ENCODE measurements at regions not wholly inside any gene's neighbourhood (a gene's known extent, or its start where the extent isn't known, plus 50 kb on each side); places are given as distances from the start of the nearest gene placed in this dataset.
"Not testable (repeated sequence)": the region's sequence is repeated elsewhere in the genome, so short reads cannot be mapped to it uniquely, and the experiment has no call there.

DNA sequence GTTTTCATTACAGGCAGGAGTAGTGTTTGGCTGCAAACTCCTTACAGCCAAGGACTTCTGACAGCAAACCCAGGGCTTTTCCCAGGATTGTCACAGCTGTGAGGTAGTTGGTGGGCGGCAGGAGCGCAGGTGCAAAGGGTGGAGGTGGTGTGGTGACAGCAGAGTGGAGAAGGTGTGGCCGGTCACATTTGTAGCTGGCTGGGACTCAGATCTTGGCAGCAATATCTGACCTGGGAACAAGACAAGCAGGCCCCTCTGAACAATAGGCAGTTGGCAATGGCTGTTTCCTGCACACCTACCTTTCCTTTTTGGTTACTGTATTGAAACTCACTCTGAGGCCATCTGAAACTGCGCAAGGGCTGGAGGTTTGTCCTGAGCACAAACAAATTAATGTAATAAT lies 327.3 kb downstream of the COG6 start:
- no peak for DNase-seq

DNA sequence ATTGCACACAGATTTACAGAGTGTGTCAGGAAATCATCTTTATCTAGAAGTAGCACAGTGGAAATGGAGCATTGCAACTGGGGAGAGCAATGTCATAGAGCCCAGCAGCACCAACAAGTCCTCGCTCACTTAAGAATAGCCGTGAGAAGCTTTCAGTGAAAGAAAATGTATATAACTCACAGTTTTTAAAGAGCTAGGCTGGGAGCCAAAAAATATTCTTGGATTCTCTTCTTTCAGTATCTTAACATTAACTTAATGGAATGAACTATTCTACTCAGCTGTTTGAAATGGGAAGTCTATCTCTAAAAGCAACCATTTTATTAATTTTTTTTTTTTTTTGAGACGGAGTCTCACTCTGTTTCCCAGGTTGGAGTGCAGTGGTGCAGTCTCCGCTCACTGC lies 329.6 kb downstream of the COG6 start:
- no peak for DNase-seq

DNA sequence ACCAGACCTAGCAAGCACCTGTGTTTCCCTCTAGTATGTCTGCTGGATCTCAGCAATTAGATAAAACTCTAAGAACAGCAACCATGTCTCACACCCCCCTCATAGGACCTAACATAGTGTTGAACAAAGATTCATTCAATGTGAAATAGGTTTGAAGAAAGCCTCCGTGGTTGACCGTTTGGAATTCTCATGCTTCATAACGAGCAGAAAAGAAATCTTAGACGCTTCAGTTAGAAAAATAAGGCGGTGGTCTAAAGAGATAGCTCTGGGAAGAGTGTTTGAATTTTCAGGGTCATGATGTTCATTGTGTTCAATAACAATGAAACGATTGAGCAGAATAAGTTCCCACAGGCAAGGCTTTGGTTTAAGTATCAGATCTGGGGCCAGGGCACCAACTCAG lies 332.9 kb downstream of the COG6 start:
- DNase-seq, result no peak

DNA sequence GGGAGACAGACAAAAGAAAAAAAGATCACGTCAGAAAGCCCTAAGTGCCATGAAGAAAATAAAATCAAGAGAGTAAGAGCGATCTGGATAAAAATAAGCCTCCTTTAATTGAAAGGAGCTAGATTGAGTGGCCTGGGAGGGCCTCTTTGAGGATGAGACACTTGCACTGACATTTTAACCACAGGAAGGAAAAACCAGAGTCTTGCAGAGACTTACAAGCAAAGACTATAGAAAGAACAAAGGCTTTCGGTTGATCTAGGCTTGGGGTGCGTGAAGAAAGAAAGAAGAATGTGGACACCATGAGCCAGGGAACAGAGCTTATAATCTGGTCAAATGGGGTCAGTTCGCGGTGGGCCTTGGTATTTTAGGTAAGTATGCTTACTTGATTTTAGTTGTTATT lies 342.7 kb downstream of the COG6 start:
- DNase-seq, result no peak

DNA sequence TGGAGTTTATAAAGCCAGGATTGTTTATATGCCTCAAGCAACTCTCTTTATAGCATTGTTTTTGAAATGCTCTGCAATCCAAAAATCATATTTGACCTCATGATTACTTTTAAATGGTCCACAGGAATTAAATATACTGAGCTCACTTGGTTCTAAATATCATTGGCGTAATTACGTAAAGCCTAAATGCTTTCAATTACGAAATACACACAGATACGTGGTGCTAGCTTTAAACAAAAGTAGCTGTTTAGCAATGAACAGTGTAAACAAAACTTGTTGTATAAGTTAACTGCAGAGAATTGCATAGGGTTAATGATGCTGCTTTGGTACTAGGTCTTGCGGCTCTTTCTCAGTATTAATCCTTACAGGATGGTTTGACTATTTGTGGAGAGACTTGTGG lies 346.6 kb downstream of the COG6 start:
- no peak for DNase-seq

DNA sequence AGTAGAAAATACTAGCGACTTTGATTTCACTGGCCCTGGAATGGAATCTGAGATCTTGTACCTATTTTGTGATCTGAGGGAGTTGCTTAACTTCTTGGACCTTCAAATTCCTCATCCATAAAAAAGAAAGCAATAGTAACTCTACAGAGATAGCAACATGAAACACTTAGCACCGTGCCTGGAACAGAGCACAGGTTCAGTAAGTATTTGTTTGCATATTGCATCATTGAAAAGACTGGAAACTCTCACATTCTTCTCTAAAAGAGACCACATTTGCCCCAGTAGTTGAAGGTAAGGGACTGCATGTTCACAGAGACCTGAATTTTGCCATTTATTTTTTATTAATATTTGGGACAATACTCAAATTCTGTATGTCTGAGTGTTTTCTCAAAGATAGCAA lies 358.1 kb downstream of the COG6 start:
- no peak for DNase-seq

DNA sequence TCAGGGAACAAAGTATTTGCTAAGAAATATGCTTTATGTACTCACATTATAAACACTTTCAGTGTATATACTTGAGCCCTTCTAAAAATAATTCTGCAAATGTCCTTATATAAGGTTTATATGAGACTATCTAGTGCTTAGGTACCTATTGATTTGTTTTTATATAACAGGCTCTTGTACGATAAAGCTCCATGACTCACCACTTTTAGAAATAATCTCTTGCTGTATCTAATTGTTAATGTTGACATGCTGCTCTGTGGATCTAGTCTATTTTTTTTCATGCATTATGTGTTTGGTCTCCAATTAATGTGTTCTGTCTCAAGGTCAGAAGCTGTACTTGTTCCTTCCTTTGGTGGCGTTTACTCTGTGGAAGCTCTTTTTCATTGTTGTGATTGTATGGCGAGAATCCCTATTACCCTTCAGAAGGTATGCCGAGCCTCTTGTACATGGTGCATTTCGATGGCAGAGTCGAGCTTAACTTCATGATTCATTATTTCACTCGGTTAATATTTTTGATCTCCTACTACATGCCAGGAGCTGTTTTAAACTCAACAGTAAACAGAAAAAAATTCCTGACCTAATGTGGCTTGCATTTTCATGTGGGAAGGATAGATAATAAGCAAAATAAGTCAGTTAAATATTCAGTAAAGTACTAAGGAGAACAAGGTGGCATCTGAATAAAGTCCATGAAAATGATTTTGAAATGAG lies 361.6 kb downstream of the COG6 start:
- DNase-seq, result no peak

DNA sequence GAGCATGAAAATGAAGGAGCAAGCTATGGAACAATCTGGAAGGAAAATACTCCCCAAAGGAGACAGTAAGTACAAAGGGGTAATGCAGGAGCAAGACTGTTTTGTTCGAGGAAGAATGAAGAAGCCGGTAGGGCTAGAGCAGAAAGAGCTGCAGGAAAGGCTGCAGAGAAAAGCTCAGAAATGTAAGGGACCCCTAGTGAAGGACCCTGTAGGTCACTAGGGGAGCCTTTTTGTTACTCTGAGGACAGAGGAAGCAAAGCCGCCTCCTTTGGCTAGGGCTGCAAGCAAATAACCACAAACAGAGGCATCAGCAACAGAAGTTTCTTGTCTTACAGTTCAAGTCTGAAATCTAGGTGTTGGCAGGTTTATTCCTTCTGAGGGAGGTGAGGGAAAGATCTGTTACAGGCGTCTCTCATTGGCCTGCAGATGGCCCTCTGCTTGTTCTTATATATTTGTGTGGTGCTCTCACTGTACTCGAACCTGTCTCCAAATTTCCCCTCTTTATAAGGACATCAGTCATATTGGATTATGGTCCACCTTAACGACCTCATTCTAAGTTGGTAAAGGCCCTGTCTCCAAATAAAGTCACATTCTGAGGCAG lies 362.3 kb downstream of the COG6 start:
- no peak for DNase-seq

DNA sequence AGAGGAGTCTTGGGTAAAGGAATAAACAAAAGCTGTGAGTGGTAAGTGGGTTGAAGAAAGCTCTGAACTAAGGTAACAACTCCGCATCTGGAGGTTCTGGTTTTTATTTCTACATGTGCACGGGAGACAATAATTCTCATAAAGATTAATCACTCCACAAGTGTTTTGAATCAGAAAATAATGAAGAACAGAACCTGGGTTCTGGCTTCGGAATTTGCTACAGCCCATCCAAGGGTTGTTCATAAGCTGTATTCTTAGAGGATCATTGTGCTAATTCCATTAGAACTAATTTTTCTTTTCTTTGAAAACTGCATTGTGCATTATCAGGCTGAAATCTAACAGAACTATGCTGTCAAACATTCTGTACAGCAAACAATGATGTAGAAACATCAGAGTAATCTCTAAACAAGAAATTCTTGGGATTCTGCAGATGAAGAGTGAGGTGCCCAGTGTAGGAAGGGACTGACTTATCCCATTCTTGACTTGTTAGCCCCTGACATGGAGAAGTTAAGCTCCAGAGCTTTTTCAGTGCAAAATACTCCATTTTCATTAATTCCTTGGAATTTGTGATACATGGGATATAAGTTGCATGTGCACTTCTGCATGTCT lies 368.2 kb downstream of the COG6 start:
- DNase-seq, result no peak

DNA sequence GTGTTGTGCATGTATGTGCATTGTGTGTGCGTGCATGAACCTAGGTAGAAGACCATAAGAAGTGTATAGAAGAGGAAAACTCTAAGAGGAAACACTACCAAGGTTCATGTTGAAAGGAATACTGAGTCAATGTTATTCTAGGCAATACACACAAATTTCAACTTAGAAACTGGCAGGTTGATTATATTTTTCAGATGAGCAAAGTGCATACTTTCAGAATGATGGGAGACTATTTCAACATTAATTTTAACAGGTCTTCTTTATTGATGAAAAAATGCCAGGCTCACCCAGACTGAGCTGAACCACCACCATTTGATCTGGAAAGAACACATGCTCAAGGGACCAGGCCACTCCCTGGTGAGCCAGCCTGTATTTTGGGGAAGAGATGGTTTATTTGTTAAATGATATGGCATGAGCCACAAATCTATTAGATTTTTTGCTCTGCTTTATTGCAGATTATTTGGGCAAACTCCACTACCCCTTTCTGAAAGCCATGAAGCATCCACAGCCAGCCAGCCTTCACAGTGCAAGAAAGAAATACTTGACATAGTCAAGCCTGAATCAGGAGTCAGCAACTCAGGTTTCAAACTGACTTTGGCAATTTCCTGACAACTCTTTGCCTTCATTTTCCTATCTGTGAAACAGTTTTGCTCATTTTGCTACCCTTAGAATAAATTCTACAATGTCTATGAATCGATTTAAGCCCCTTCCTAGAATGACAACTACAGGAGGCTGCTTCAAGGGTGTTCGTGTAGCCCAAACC lies 368.9 kb downstream of the COG6 start:
- DNase-seq, result no peak

DNA sequence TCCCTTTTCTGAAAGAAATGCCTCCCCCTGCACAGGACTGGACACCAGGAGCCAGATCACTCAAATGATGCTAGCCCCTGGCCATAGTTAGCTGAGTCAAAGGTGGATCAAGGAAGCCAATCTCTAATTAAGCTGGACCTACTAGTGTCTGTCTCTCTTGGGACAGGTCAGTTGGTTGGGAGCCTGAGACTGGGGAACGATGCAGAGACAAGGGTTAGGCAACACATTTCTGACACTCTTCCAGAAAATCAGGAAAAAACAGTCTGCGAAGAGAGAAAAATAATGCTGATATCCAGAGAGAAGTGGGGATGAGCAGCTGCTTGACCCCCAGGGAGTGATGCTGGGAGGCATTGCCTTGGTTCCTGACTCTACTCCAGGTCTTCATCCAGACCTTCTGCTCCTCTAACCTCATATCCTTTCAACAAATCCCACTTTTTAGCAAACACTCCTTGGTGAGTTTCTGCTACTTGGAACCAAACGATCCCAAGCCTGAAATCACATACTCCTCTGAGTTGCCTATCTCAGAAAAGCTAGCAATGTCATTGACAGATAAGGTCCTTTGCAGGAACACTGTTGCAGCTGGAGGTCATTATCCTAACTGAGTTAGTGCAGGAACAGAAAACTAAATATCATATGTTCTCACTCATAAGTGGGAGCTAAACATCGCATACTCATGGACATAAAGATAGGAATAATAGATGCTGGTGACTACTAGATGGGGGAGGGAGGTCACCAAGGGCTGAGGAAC lies 369.7 kb downstream of the COG6 start:
- DNase-seq, result no peak

DNA sequence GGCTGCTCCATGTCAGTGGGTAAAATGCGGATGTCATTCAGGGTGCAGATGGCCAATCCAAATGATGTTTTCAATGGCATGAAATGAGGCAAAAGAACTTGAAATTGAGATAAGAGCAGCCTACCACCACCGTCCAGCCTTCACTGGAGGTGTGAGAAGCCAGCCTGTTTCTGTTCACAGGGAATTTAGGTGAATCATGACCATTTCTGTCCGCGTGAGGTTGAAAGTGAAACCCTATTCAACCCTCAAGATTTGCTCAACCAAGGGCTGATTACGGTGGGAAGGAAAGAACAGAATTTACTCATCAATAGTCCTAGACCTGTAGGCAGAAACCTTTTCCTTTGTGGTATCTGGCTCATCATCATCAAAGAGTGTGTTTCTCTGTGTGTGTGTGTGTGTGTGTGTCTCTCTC lies 370.7 kb downstream of the COG6 start:
- no peak for DNase-seq

DNA sequence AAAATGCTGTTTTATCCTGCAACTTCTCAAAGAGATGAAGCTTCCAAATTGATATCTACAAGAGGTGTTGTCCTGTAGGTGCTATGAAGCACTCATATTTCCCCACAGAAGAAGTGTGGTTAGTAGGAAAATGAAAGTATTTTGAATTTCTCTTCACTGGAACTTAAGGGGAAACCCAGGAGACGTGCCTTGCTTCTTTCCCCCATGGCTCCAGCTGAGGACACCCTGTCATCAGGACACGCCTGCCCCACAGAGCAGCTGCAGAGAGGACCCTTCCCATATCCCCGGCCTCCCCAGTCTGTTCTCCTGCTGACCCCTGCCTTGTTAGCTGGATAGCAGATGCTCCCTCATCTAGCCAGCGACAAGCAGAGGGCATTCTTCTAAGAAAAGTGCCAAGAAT lies 371.3 kb downstream of the COG6 start:
- no peak for DNase-seq

DNA sequence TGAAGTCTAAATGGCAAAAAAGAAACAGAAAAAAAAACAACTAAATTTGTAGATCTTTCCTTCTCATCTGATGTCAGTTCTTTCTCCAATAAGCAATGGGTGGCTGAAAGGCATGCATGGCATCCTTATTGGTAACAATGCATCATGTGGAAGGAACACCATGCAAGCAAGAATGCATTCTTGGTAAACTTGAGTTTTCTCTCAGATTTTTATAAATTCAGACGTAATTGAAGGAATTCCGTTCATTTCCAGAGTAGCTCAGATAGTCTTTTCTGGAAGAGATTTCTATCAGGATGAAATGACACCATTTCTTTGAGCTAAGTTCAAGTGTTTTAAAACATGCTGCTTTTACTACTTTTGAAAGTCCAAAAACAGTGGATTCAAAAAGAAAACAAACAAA lies 373.0 kb downstream of the COG6 start:
- DNase-seq, result no peak

DNA sequence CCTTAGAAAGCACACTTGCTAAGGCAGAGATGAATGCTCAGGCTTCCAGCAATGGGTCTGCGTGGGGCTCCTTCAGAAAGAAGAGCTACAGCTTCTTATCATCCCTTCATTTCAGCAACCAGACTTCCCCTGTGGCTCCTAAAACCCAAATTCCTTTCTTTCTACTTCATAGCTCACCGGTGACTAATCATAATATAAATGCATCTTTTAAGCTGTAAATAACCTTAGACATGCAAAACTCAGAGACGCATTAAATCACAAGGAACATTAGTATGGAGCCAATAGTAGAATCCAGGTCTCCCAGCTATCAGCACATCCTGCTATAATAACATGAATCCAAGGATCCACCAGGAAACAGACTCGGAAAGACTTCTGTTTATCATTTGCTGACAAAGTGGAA lies 375.6 kb downstream of the COG6 start:
- no peak for DNase-seq

DNA sequence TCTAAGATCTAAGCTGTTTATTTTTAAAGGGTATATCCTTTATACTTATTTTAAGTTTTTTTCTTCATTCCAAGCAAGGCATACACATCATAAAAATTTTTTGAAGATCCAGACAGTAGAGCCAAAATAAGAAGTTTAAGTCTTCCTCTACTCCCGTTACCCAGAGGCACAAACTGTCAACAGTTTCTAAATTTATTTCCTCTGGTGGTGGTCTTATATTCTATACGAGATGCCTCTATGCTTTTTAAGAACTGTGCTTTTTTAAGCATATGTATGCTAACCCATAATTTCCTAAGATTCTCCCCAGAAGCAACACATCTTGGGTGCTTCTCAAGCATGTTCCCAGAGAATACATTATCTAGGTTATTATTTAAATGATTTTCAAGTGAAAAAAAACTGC lies 383.6 kb downstream of the COG6 start:
- no peak for DNase-seq

DNA sequence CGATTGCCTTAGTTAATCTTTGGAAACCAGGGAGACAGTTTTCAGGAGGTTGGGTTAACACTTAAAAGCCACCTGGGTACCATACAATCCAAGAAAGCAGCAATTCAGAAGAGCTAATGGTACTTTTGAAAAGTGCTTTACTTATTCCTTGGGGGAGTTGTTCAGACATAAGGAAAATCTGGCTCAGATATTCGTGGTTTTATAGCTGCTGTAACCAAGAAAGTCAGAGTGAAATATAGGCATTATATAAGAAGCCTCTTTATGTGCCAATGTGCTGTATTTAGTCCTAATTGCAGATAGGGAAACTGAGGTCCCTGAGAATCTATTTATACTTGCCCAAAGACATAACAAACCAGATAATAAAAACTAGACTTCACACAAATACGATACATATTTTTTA lies 387.5 kb downstream of the COG6 start:
- DNase-seq, result no peak

DNA sequence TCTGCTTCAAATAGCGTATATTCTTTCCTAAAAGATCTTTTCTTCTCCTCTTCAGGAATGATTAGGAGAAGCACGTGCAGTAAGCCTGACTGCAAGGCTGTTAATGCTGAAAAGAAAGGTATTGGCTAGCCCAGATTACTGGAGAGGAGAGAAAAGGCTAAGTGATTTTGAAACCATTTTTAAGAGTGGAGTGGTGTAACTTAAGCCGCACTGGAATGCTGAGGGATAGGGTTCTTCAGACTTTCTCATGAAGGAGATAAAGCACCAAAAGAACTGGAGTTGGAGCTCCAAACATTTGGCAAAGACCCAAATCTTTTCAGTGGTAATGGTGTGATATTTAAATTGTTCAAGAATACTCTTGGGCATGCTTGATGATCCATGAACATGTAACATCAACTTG lies 388.3 kb downstream of the COG6 start:
- DNase-seq, result no peak

DNA sequence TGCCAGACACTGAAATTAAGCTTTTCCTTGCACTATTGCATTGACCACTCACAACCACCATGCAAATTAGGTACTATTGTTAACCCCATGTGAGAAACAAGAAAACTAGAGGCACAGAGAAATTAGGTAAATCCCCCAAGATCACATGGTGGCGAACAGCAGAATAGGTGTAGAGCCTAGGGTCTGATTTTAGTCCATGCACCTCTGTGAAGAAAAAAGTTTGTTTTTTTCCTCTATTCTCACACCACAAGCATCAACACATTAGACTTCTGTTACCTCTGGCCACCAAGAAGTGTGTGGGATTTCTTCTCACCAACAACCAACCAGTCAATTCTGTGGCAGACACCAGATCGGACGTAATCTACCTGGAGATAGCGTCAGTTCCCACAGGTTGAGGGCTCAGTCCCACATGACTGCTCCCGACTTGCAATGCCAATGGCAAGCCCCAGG lies 391.9 kb downstream of the COG6 start:
- no peak for DNase-seq

DNA sequence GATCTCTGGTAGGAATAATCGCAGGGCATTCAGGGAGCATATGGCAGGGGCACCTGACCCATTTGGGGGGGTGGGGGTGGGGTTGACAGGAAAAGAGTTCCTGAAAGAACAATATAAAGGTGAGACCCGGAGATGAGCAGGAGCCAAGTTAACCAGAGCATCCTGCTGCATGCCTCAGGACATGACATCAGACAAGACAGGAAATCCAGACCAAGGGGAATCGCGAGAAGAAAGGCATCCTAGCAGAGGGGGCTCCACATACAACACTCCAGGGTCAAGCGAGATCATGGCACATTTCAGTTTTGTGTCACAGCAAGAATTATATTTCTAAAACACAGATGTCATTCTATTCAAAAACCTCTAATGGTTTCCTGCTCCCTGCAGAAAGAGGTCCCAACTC lies 393.1 kb downstream of the COG6 start:
- DNase-seq, result no peak

DNA sequence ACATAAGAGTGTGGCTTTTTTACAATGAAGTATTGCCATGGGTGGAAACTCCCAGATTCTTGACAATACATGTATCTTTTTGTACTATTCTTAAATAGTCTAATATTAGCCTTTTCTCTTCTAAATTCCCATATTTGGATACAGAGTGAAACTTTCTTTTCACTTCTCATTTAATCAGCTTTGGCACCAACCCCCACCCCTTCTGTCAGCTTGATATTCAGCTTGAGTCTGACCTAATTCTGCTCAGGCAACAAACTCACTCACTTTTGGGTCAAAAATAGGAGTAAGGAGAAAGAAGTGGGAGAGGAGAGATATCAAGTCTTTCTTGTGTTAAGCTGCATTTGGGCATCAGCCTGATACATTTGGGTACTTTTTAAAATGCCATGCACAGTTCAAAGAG lies 397.5 kb downstream of the COG6 start:
- no peak for DNase-seq

DNA sequence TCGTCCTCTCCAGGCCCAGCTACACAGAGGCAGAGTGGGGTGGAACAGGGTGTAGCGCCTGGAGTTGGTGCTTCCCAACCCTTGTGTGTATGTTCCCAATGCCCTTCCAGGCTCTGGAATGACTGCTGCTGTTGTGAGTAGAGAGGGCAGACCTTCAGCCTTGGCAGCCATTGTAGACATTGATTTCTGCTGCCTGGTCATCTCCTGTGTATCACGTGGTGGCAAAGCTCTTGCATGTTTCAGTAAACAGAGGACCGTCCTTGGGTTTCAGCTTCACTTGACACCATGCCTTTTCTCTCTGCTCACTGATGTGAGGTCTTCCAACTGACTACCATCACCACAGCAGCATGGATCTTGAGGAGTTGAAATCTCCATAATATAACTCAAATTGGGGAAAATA lies 397.9 kb downstream of the COG6 start:
- DNase-seq, result no peak

DNA sequence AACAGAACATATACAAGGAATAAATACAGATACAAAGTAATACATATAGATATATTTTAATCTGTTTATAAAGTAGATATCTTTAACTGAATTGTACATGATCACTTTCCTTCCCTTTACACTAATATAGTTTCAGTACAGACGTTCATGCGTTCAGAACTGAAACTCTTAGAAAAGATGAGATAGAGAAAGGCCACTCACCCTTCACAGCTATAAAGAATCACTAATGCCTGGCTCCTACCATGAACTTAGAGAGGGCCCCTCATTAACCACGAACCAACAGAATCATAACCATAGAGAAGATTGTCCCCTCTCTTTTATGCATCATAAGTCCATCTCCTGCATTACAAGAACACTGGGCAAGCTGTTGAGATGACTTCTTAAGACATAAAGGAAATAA lies 399.0 kb downstream of the COG6 start:
- DNase-seq, result not testable (repeated sequence)

Measured in islet precursor cell (in vitro differentiated cells).